Fibroblast of mammary gland (primary cell): ENCODE measurements at regions not wholly inside any gene's neighbourhood (a gene's known extent, or its start where the extent isn't known, plus 50 kb on each side); places are given as distances from the start of the nearest gene placed in this dataset.

ENCODE experiments used
- DNase-seq: peaks from one replicate; pipeline ENCODE4 v3.0.0-alpha.2; 2010; ENCODE audit warnings: low read depth
- H3K4me3 ChIP-seq: 2 replicates; pipeline ENCODE4 v1.5.1; 2011; ENCODE audit warnings: low read depth, mild to moderate bottlenecking, low read length, moderate library complexity; ENCODE audit not compliant: control insufficient read depth
- TF ChIP-seq, protein P1 (sequence below): conservative IDR thresholded peaks from 2 replicates; pipeline ENCODE4 v1.5.1; 2011; ENCODE audit warnings: low read depth, low read length, inconsistent platforms; ENCODE audit not compliant: control insufficient read depth, insufficient read depth

- H3K4me3 ChIP-seq, result no peak overlapping the region
- no peak for DNase-seq
Observed at GRCh38 chr12:5379749-5380496, 52.0 kb upstream of the NTF3 start.

More at GRCh38 chr12:5379749-5380496, 52.0 kb upstream of the NTF3 start:
- TF ChIP-seq, protein P1, sequence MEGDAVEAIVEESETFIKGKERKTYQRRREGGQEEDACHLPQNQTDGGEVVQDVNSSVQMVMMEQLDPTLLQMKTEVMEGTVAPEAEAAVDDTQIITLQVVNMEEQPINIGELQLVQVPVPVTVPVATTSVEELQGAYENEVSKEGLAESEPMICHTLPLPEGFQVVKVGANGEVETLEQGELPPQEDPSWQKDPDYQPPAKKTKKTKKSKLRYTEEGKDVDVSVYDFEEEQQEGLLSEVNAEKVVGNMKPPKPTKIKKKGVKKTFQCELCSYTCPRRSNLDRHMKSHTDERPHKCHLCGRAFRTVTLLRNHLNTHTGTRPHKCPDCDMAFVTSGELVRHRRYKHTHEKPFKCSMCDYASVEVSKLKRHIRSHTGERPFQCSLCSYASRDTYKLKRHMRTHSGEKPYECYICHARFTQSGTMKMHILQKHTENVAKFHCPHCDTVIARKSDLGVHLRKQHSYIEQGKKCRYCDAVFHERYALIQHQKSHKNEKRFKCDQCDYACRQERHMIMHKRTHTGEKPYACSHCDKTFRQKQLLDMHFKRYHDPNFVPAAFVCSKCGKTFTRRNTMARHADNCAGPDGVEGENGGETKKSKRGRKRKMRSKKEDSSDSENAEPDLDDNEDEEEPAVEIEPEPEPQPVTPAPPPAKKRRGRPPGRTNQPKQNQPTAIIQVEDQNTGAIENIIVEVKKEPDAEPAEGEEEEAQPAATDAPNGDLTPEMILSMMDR, result no peak
